Nephron progenitor cell (in vitro differentiated cells): ENCODE measurements at regions not wholly inside any gene's neighbourhood (a gene's known extent, or its start where the extent isn't known, plus 50 kb on each side); places are given as distances from the start of the nearest gene placed in this dataset.
"Not testable (repeated sequence)": the region's sequence is repeated elsewhere in the genome, so short reads cannot be mapped to it uniquely, and the experiment has no call there.

Experiments
- DNase-seq: peaks from one replicate; pipeline ENCODE4 v3.0.0; 2021
- H3K27ac Mint-ChIP-seq: 2 replicates; pipeline ENCODE4 v1.8.0; 2021; ENCODE audit warnings: mild to moderate bottlenecking, moderate library complexity, mixed read lengths
- H3K27me3 Mint-ChIP-seq: 2 replicates; pipeline ENCODE4 v1.8.0; 2021; ENCODE audit warnings: mild to moderate bottlenecking, low read depth, mixed read lengths; ENCODE audit not compliant: poor library complexity
- H3K36me3 Mint-ChIP-seq: 2 replicates; pipeline ENCODE4 v1.8.0; 2021; ENCODE audit warnings: low read depth, mixed read lengths
- H3K4me1 Mint-ChIP-seq: 2 replicates; pipeline ENCODE4 v1.8.0; 2021; ENCODE audit warnings: mixed read lengths
- H3K4me3 Mint-ChIP-seq: 2 replicates; pipeline ENCODE4 v1.8.0; 2021; ENCODE audit warnings: mild to moderate bottlenecking, moderate library complexity, mixed read lengths
- H3K9me3 Mint-ChIP-seq: 2 replicates; pipeline ENCODE4 v1.8.0; 2021; ENCODE audit warnings: mild to moderate bottlenecking, moderate library complexity, mixed read lengths
- CTCF ChIP-seq: fragments of 200-600 bp; sonication (generic); IDR thresholded peaks from 2 replicates; pipeline ENCODE4 v1.5.0; 2021; ENCODE audit warnings: antibody characterized with exemption

GRCh38 chr1:5610432-5610831, 381.8 kb downstream of the NPHP4 start:
- Mint-ChIP-seq H3K9me3 (peaks cover 12% of the 10 kb centered on the region), H3K27ac (no peak overlapping the region), H3K27me3 (peaks cover 13% of the 10 kb centered on the region)

GRCh38 chr1:5603353-5604104, 388.7 kb downstream of the NPHP4 start:
- no peak for TF ChIP-seq CTCF
- DNase-seq = no peak
- Mint-ChIP-seq H3K27ac (peak overlapping the region; percentile 62), H3K4me3 (no peak overlapping the region), H3K27me3 (peaks cover 29% of the 10 kb centered on the region), H3K9me3 (peaks cover 35% of the 10 kb centered on the region), H3K4me1 (peaks cover 39% of the 10 kb centered on the region), H3K36me3 (no peaks in the 10 kb centered on the region)

More at GRCh38 chr1:5610432-5610831, 381.8 kb downstream of the NPHP4 start:
- no peaks in the 10 kb centered on the region for H3K36me3 Mint-ChIP-seq
- no peak for DNase-seq
- no peak for TF ChIP-seq CTCF
- no peak overlapping the region for H3K4me3 Mint-ChIP-seq
- H3K4me1 Mint-ChIP-seq = peaks cover 4% of the 10 kb centered on the region

DNA sequence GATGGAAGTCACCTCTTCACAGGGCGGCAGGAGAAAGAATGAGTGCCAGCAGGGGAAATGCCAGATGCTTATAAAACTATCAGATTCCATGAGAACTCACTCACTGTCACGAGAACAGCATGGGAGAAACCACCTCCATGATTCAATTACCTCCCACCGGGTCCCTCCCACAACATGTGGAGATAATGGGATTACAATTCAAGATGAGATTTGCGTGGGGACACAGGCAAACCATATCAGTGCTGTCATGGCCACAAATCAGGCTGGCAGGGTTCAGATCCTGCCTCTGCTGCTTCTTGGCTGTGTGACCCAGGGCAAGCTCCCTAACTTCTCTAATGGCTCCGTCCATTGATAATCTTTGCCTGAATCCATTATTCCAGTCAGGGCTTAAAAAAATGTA, 389.5 kb downstream of the NPHP4 start:
- H3K4me1 Mint-ChIP-seq = peaks cover 47% of the 10 kb centered on the region
- peaks cover 29% of the 10 kb centered on the region for H3K27me3 Mint-ChIP-seq
- not testable (repeated sequence) for DNase-seq, H3K36me3 Mint-ChIP-seq, H3K4me3 Mint-ChIP-seq, H3K27ac Mint-ChIP-seq
- peaks cover 35% of the 10 kb centered on the region for H3K9me3 Mint-ChIP-seq

DNA sequence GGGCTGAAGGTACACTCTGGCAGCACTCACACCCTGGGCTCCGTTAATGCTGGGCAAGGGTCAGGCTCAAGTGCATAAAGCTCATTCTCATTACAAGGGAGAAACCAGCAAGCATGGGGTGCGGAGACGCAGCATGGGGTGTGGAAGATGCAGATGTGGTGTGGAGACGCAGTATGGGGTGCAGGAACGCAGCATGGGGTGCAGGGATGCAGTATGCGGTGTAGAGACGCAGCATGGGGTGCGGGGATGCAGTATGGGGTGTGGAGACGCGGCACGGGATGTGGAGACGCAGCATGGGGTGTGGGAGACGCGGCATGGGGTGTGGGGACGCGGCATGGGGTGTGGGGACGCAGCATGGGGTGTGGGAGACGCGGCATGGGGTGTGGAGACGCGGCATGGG, 390.7 kb downstream of the NPHP4 start:
- no peak for DNase-seq
- Mint-ChIP-seq H3K4me1 (peaks cover 59% of the 10 kb centered on the region), H3K4me3 (no peak overlapping the region), H3K27ac (peak overlapping the region; percentile 57), H3K9me3 (peaks cover 31% of the 10 kb centered on the region), H3K36me3 (no peaks in the 10 kb centered on the region), H3K27me3 (peaks cover 26% of the 10 kb centered on the region)
- no peak for TF ChIP-seq CTCF

DNA sequence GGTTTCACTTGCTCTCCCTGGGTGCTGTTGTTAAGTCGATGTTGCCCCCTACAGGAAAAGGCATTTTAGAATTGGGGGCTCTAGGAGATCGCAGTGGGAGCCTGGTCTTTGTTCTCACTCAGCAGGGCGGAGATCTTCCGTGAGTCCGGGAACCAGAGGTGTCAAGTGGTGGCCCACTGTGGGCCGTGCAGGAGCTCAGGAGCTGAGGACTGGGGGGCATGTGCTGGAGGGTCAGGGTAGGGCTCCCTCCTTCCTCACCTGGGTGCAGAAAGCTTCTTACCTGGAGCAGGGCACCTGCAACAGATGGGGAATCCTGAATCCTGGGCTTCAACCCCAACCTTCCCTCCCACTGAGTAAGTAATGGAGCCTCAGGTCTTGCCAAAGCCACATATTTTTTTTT, 392.7 kb downstream of the NPHP4 start:
- no peak for TF ChIP-seq CTCF
- Mint-ChIP-seq H3K27me3 (peaks cover 23% of the 10 kb centered on the region), H3K9me3 (peaks cover 31% of the 10 kb centered on the region), H3K4me3 (no peak overlapping the region), H3K4me1 (peaks cover 68% of the 10 kb centered on the region), H3K27ac (no peak overlapping the region), H3K36me3 (no peaks in the 10 kb centered on the region)
- DNase-seq = no peak

DNA sequence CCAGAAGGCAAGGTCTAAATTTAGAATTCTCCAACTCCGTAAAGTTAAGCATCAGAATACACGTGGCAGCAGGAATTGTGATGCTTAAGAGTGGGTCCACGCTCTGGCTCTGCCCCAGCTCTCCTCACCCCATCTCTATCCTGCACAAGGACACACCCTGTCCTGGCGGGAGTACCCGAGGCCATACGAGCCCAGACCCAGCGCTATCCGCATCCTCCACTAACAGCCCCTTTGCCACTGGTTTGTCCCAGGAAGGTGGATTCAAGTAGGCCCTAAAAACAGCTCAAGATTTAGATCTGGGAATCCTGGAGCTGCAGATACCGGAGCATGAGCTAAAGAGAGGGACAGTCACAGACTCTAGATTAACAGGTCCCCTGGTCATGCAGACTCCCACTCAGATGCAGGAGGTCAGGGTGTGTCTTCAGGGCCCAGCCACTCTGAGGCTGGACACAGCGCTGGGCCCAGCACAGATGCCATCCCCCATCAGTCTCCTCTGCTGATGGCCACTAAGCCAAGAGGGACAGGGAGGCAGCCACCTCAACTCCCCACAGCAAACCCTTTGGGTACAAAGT, 393.3 kb downstream of the NPHP4 start:
- Mint-ChIP-seq H3K4me1 (peaks cover 70% of the 10 kb centered on the region), H3K27ac (no peak overlapping the region), H3K4me3 (no peak overlapping the region), H3K27me3 (peaks cover 17% of the 10 kb centered on the region), H3K36me3 (no peaks in the 10 kb centered on the region), H3K9me3 (peaks cover 25% of the 10 kb centered on the region)
- no peak for DNase-seq
- TF ChIP-seq CTCF = no peak
